Gastrocnemius medialis (tissue), 4 donors: ENCODE measurements at regions not wholly inside any gene's neighbourhood (a gene's known extent, or its start where the extent isn't known, plus 50 kb on each side); places are given as distances from the start of the nearest gene placed in this dataset.

Source experiments
- POLR2A ChIP-seq, 2 donors: fragments of 450-650 bp; IDR thresholded peaks; one replicate each; pipeline ENCODE4 v1.6.1; 2017; ENCODE audit warnings: antibody characterized with exemption in 2 of 2, mild to moderate bottlenecking in 2 of 2, moderate library complexity in 2 of 2
- TF ChIP-seq, protein P1 (sequence below), 5 experiments: fragments of 450-650 bp in 3 of 5; fragments of 200-600 bp in 2 of 5; sonication (generic) in 2 of 5; IDR thresholded peaks in 4 of 5; conservative IDR thresholded peaks in 1 of 5; 1 replicate in 4 of 5; 2 replicates in 1 of 5; pipeline ENCODE4 v1.5.1; 2016 to 2019; ENCODE audit warnings: antibody characterized with exemption in 5 of 5, mild to moderate bottlenecking in 3 of 5, moderate library complexity in 3 of 5

GRCh38 chr1:13901597-13901996 lies 201.6 kb downstream of the PRDM2 start:
- TF ChIP-seq, protein P1, sequence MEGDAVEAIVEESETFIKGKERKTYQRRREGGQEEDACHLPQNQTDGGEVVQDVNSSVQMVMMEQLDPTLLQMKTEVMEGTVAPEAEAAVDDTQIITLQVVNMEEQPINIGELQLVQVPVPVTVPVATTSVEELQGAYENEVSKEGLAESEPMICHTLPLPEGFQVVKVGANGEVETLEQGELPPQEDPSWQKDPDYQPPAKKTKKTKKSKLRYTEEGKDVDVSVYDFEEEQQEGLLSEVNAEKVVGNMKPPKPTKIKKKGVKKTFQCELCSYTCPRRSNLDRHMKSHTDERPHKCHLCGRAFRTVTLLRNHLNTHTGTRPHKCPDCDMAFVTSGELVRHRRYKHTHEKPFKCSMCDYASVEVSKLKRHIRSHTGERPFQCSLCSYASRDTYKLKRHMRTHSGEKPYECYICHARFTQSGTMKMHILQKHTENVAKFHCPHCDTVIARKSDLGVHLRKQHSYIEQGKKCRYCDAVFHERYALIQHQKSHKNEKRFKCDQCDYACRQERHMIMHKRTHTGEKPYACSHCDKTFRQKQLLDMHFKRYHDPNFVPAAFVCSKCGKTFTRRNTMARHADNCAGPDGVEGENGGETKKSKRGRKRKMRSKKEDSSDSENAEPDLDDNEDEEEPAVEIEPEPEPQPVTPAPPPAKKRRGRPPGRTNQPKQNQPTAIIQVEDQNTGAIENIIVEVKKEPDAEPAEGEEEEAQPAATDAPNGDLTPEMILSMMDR (IDR thresholded peaks at IDR 0.05 in 4 of 5, conservative IDR thresholded peaks at IDR 0.05 in 1 of 5), result no peak
- no peak for TF ChIP-seq POLR2A (IDR thresholded peaks at IDR 0.05)
